A549 (cell line): ENCODE measurements at regions not wholly inside any gene's neighbourhood (a gene's known extent, or its start where the extent isn't known, plus 50 kb on each side); places are given as distances from the start of the nearest gene placed in this dataset.

Experiments
- ATAC-seq, 2 experiments: fragments of 200-7000 bp in 1 of 2; fragments of >200 bp in 1 of 2; cut with Nextera tagmentation in 1 of 2; cut with Tn5 transposase in 1 of 2; 3 replicates each; pipeline versions ENCODE4 v1.8.0 to v1.9.1; 2018 to 2020; ENCODE audit warnings: mild to moderate bottlenecking in 1 of 2, moderate library complexity in 1 of 2
- CTCF ChIA-PET: fragments of 300-600 bp; sonication (Branson Sonifier 250); formaldehyde crosslinking; extraction: SDS; loops from one replicate; lab custom pipeline; 2021; ENCODE audit warnings: antibody characterized with exemption, inconsistent platforms; lab: Yijun Ruan, JAX
- POLR2A ChIA-PET: fragments of 350-600 bp; formaldehyde crosslinking; extraction: SDS; loops from one replicate; lab custom pipeline; 2021; ENCODE audit warnings: antibody characterized with exemption, inconsistent platforms; lab: Yijun Ruan, JAX
- DNase-seq, 2 experiments: peaks; one replicate each; pipeline versions ENCODE4 v3.0.0 to v3.0.0-alpha.2; 2011 to 2016; ENCODE audit warnings: low read depth in 1 of 2, low spot score in 1 of 2
- FAIRE-seq: peaks from 2 replicates; lab custom pipeline; 2011; peaks lifted over from hg19 to GRCh38; lab: Jason Lieb, UNC
- H3K27ac ChIP-seq, 2 experiments: fragments of >200 bp; sonication (Bioruptor Twin); formaldehyde crosslinking; 3 replicates each; pipeline ENCODE4 v1.5.1; 2016 to 2017
- H3K4me1 ChIP-seq: fragments of >200 bp; sonication (Bioruptor Twin); formaldehyde crosslinking; 3 replicates; pipeline ENCODE4 v1.6.1; 2016
- H3K4me2 ChIP-seq: fragments of >200 bp; sonication (Bioruptor Twin); formaldehyde crosslinking; 3 replicates; pipeline ENCODE4 v1.6.1; 2016
- H3K4me3 ChIP-seq: fragments of >200 bp; sonication (Bioruptor Twin); formaldehyde crosslinking; 3 replicates; pipeline ENCODE4 v1.5.1; 2016
- H3K9me3 ChIP-seq: fragments of >200 bp; sonication (Bioruptor Twin); formaldehyde crosslinking; 3 replicates; pipeline ENCODE4 v1.6.1; 2016
- BHLHE40 ChIP-seq: IDR thresholded peaks from 2 replicates; pipeline ENCODE4 v1.6.1; 2012; ENCODE audit warnings: low read depth, low read length, inconsistent platforms
- CBX8 ChIP-seq: fragments of 200-600 bp; sonication (generic); IDR thresholded peaks from 2 replicates; pipeline ENCODE4 v1.6.1; 2016
- ESRRA ChIP-seq: fragments of 150-350 bp; IDR thresholded peaks from 2 replicates; pipeline ENCODE4 v1.6.1; 2014; ENCODE audit warnings: mild to moderate bottlenecking, low read length, borderline replicate concordance
- FOSB ChIP-seq: fragments of 250-450 bp; sonication (Bioruptor Pico); IDR thresholded peaks from 2 replicates; pipeline ENCODE4 v1.5.0; 2020; ENCODE audit warnings: mild to moderate bottlenecking, moderate library complexity
- HDAC2 ChIP-seq: fragments of 200-600 bp; sonication (generic); IDR thresholded peaks from 2 replicates; pipeline ENCODE4 v1.6.1; 2016
- HEYL ChIP-seq: fragments of 250-450 bp; sonication (Bioruptor Pico); IDR thresholded peaks from 2 replicates; pipeline ENCODE4 v1.8.0; 2021; ENCODE audit warnings: mild to moderate bottlenecking, moderate library complexity
- HOXA7 ChIP-seq: fragments of 250-450 bp; sonication (Bioruptor Pico); IDR thresholded peaks from 2 replicates; pipeline ENCODE4 v1.5.0; 2020; ENCODE audit warnings: mild to moderate bottlenecking, moderate library complexity
- HOXB13 ChIP-seq: fragments of 250-450 bp; sonication (Bioruptor Pico); IDR thresholded peaks from 2 replicates; pipeline ENCODE4 v1.5.0; 2020; ENCODE audit warnings: low read depth, mild to moderate bottlenecking, moderate library complexity
- HOXB5 ChIP-seq: fragments of 250-450 bp; sonication (Bioruptor Pico); IDR thresholded peaks from 2 replicates; pipeline ENCODE4 v1.5.0; 2020; ENCODE audit warnings: mild to moderate bottlenecking, moderate library complexity
- MYC ChIP-seq: IDR thresholded peaks from 2 replicates; pipeline ENCODE4 v1.6.1; 2012; ENCODE audit warnings: mild to moderate bottlenecking, inconsistent platforms, low read length, improper control_type of control experiment, borderline replicate concordance
- NFE2L2 ChIP-seq: fragments of 150-350 bp; conservative IDR thresholded peaks from 2 replicates; pipeline ENCODE4 v1.6.1; 2014; ENCODE audit warnings: low read length
- NPAS2 ChIP-seq: fragments of 250-450 bp; sonication (Bioruptor Pico); IDR thresholded peaks from 2 replicates; pipeline ENCODE4 v1.8.0; 2022; ENCODE audit warnings: mild to moderate bottlenecking, moderate library complexity, borderline replicate concordance
- NR3C1 ChIP-seq: fragments of >200 bp; sonication (Bioruptor Twin); formaldehyde crosslinking; IDR thresholded peaks from 3 replicates; pipeline ENCODE4 v1.6.1; 2017
- POLR2A ChIP-seq: IDR thresholded peaks from 2 replicates; pipeline ENCODE4 v1.6.1; 2012; ENCODE audit warnings: mild to moderate bottlenecking, low read length
- POLR2AphosphoS2 ChIP-seq: conservative IDR thresholded peaks from 2 replicates; pipeline ENCODE4 v1.6.1; 2012; ENCODE audit warnings: low read length, improper control_type of control experiment, inconsistent platforms
- RCOR1 ChIP-seq: fragments of 150-350 bp; IDR thresholded peaks from 2 replicates; pipeline ENCODE4 v1.6.1; 2014; ENCODE audit warnings: antibody characterized with exemption, low read length, low read depth
- ZC3H11A ChIP-seq: fragments of 450-650 bp; IDR thresholded peaks from 2 replicates; pipeline ENCODE4 v1.6.1; 2014; ENCODE audit warnings: antibody characterized with exemption, mild to moderate bottlenecking
- ZNF302 ChIP-seq: fragments of 250-450 bp; sonication (Bioruptor Pico); IDR thresholded peaks from 2 replicates; pipeline ENCODE4 v1.9.0; 2021; ENCODE audit warnings: inconsistent platforms, mild to moderate bottlenecking, moderate library complexity
- WGBS: methylation state at CpG from one replicate; pipeline ENCODE4 v1.1.6; 2017; ENCODE audit errors: missing lambda C conversion rate; 5-methylcytosine and 5-hydroxymethylcytosine counted together
- TF ChIP-seq, protein P1 (sequence below): fragments of 250-450 bp; sonication (Bioruptor Pico); IDR thresholded peaks from 2 replicates; pipeline ENCODE4 v1.5.0; 2021; ENCODE audit warnings: mild to moderate bottlenecking, moderate library complexity, borderline replicate concordance
- TF ChIP-seq, protein P2 (sequence below): fragments of 250-450 bp; sonication (Bioruptor Pico); IDR thresholded peaks from 2 replicates; pipeline ENCODE4 v1.5.0; 2020; ENCODE audit warnings: low read depth, mild to moderate bottlenecking, moderate library complexity
- TF ChIP-seq, protein P3 (sequence below): fragments of >200 bp; sonication (Bioruptor Twin); formaldehyde crosslinking; IDR thresholded peaks from 3 replicates; pipeline ENCODE4 v1.6.1; 2016
- TF ChIP-seq, protein P4 (sequence below): fragments of >200 bp; sonication (Bioruptor Twin); formaldehyde crosslinking; IDR thresholded peaks from 3 replicates; pipeline ENCODE4 v1.5.1; 2016

DNA sequence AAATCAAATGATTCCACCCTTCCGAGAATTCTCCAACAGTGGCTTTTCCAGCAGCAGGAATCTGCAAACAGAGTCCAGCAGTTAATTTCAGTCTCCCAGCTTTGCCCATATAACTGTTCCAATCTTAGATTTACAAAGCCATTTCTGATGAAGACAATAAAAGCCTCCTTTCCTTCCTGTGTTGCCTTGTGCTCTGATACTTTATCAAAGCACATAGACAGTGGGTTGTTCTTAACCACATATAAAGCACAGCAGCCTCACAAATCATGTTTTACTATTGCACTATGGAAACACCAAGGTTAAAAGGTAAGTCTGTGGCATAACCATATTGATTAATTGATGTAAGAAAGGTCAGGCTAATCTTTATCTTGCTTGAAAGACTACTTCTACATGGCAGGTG lies 89.8 kb upstream of the MMADHC start (continued):
- TF ChIP-seq, protein P1, sequence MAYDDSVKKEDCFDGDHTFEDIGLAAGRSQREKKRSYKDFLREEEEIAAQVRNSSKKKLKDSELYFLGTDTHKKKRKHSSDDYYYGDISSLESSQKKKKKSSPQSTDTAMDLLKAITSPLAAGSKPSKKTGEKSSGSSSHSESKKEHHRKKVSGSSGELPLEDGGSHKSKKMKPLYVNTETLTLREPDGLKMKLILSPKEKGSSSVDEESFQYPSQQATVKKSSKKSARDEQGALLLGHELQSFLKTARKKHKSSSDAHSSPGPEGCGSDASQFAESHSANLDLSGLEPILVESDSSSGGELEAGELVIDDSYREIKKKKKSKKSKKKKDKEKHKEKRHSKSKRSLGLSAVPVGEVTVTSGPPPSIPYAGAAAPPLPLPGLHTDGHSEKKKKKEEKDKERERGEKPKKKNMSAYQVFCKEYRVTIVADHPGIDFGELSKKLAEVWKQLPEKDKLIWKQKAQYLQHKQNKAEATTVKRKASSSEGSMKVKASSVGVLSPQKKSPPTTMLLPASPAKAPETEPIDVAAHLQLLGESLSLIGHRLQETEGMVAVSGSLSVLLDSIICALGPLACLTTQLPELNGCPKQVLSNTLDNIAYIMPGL: no peak
- TF ChIP-seq, protein P2, sequence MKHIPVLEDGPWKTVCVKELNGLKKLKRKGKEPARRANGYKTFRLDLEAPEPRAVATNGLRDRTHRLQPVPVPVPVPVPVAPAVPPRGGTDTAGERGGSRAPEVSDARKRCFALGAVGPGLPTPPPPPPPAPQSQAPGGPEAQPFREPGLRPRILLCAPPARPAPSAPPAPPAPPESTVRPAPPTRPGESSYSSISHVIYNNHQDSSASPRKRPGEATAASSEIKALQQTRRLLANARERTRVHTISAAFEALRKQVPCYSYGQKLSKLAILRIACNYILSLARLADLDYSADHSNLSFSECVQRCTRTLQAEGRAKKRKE (CRISPR knock-in tag): no peak
- TF ChIP-seq CBX8 (no peak), ESRRA (no peak), MYC (no peak), POLR2A (no peak), BHLHE40 (no peak), NFE2L2 (no peak), FOSB (no peak), ZC3H11A (no peak)
- TF ChIP-seq, all 56 proteins: peak for 0

DNA sequence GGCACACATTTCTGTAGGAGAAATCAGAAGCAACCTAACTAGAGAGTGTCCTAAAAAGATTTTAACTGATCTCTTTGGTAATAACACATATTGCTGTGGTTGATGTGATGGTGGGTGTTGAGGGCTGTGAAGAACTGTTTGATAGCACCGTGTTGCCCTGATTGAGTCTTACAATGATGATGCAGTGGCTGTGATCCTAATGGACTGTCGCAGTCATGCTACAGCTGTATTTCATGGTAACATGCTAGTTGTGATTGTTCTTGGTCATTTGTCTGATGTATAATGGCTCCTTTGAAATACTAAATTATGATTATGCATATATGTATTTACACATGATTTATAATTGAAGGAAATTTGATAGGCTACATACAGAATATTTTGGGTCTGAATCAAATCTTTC lies 82.5 kb upstream of the MMADHC start:
- Histone ChIP-seq H3K4me3 (no peak overlapping the region), H3K9me3 (no peaks in the 10 kb centered on the region), H3K27ac (no peak overlapping the region), H3K4me2 (no peak overlapping the region), H3K4me1 (0 out of 3 replicates have a peak, but pooled peaks cover 3% of the 10 kb centered on the region)
- FAIRE-seq: no peak
- no peak for DNase-seq
- ATAC-seq: no peak
- WGBS: 75% methylated on average over 2 of the region's 2 CpGs
- TF ChIP-seq NPAS2 (CRISPR knock-in tag) (no peak), HDAC2 (no peak), RCOR1 (no peak), HOXA7 (CRISPR knock-in tag) (no peak), HOXB13 (CRISPR knock-in tag) (no peak), POLR2AphosphoS2 (no peak), HOXB5 (CRISPR knock-in tag) (no peak), HEYL (CRISPR knock-in tag) (no peak), BHLHE40 (no peak), ZNF302 (CRISPR knock-in tag) (no peak), NR3C1 (no peak)
- TF ChIP-seq, protein P2 (CRISPR knock-in tag): no peak
- TF ChIP-seq, protein P3, sequence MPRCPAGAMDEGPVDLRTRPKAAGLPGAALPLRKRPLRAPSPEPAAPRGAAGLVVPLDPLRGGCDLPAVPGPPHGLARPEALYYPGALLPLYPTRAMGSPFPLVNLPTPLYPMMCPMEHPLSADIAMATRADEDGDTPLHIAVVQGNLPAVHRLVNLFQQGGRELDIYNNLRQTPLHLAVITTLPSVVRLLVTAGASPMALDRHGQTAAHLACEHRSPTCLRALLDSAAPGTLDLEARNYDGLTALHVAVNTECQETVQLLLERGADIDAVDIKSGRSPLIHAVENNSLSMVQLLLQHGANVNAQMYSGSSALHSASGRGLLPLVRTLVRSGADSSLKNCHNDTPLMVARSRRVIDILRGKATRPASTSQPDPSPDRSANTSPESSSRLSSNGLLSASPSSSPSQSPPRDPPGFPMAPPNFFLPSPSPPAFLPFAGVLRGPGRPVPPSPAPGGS: no peak
- TF ChIP-seq, protein P4, sequence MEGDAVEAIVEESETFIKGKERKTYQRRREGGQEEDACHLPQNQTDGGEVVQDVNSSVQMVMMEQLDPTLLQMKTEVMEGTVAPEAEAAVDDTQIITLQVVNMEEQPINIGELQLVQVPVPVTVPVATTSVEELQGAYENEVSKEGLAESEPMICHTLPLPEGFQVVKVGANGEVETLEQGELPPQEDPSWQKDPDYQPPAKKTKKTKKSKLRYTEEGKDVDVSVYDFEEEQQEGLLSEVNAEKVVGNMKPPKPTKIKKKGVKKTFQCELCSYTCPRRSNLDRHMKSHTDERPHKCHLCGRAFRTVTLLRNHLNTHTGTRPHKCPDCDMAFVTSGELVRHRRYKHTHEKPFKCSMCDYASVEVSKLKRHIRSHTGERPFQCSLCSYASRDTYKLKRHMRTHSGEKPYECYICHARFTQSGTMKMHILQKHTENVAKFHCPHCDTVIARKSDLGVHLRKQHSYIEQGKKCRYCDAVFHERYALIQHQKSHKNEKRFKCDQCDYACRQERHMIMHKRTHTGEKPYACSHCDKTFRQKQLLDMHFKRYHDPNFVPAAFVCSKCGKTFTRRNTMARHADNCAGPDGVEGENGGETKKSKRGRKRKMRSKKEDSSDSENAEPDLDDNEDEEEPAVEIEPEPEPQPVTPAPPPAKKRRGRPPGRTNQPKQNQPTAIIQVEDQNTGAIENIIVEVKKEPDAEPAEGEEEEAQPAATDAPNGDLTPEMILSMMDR: no peak
- ChIA-PET CTCF (no interaction called here), POLR2A (no interaction called here)
